Fibroblast of the aortic adventitia (primary cell): ENCODE measurements at regions not wholly inside any gene's neighbourhood (a gene's known extent, or its start where the extent isn't known, plus 50 kb on each side); places are given as distances from the start of the nearest gene placed in this dataset.

Experiments
- DNase-seq: peaks from one replicate; pipeline ENCODE4 v3.0.0-alpha.2; 2010; ENCODE audit warnings: low read depth
- H3K4me3 ChIP-seq: 2 replicates; pipeline ENCODE4 v1.5.1; 2011; ENCODE audit warnings: low read depth, mild to moderate bottlenecking, control low read depth, low read length, moderate library complexity
- CTCF ChIP-seq: IDR thresholded peaks from 2 replicates; pipeline ENCODE4 v1.5.1; 2011; ENCODE audit warnings: mild to moderate bottlenecking, low read length, control low read depth, inconsistent platforms; ENCODE audit not compliant: insufficient read depth

DNA sequence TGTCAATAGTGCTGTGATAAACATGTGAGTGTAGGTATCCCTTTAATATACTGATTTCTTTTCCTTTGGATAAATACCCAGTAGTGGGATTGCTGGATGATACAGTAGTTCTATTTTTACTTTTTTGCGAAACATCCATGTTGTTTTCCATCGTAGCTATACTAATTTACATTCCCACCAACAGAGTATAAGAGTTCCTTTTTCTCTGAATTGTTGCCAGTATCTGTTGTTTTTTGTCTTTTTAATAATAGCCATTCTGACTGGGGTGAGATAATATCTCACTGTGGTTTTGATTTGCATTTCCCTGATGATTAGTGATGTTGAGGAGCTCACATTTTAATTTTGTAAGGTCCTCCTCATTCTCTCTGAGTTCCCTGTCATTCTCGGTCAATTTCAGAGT lies 71.1 kb upstream of the NFIL3 start:
- no peak overlapping the region for H3K4me3 ChIP-seq
- no peak for TF ChIP-seq CTCF
- DNase-seq, result no peak

GRCh38 chr9:91492237-91492636 lies 68.6 kb upstream of the NFIL3 start:
- DNase-seq, result no peak
- TF ChIP-seq CTCF, result no peak

DNA sequence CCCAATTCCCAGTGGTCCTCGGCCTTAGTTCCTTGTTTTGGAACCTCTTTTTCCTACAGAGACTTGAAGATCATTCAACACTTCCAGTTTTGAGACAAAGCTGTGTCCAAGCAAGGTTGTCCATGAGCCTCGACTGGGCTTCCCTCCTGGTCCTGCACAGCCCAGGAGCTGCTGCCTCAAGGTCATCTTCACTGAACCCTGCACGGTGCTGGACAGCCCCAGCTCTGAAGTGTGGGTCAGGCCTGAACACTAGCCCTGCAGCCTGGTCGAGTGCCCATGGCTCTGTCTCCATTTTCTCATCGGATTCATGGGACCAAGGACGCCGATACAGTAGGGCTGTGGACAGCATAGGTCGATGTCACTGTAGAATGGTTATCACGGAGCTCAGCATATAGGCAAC lies 68.0 kb upstream of the NFIL3 start:
- no peak for DNase-seq
- no peak for TF ChIP-seq CTCF
- no peak overlapping the region for H3K4me3 ChIP-seq

More at GRCh38 chr9:91492237-91492636, 68.6 kb upstream of the NFIL3 start:
- H3K4me3 ChIP-seq, result no peak overlapping the region

DNA sequence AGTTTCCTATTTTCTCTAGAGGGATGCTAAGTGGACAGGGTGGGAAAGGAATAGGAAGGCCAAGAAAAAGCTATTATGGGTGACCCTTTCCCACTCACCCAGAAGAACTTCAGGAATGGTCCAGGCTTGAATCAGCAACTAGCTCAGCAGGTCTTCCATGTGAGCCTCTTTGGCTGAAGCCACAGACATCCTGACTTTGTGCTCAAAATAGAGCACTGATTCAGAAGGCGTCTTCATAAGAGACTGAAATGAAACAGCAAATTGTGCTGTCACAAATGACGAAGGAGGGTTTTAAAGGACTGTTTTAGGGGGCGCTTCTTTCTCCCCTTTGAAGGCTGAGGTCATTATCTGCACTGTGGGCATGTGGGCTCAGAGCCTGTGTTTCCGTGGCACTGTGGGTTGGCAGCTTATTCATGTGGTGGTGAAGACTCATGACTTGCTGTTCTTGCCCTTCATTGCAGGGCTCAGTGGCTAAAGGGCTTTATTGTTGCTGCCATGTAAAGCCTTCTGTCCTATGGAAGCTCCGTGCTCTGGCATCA lies 65.8 kb upstream of the NFIL3 start:
- TF ChIP-seq CTCF, result no peak
- DNase-seq, result peak; percentile 72
- H3K4me3 ChIP-seq, result no peak overlapping the region

GRCh38 chr9:91488341-91488740 lies 64.7 kb upstream of the NFIL3 start:
- H3K4me3 ChIP-seq, result no peak overlapping the region
- no peak for DNase-seq
- TF ChIP-seq CTCF, result no peak

DNA sequence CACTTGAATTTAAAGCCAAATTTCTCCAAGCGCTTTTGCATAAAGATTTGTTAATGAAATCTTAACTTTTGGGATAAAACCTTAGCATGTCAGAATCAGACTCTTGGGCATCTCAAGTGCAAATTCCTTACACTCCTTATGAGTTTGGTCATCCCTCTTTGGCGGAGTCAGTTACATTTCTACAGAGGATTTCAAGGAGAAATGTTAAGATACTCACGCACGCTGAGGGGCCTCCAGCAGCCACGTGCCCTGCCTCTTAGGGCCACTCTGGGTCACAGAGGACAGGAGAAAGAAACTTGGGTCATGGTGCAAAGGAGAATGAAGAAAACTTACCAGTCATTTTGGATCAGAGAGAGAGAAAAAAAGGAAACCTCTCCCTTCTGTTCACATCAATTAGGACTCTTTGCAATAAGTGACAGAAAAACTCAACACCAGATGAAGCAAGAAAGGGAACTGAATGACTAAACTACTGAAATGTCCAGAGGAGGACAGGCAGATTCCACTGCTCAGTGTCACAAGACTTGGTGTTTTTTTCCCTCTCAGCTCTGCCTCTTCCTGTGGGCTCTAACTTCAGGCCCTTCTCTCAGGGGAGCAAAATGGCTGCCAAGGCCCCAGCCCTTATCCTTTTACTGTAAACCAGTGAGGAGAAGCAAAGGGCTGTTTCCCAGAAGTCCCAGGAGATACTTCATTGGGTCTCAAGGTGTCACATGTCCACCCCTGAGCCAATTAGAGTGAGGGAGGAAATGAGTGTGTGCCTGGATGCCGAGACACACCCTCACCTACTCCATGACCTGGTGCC lies 63.3 kb upstream of the NFIL3 start:
- TF ChIP-seq CTCF, result no peak
- peak; percentile 91 for DNase-seq
- H3K4me3 ChIP-seq, result no peak overlapping the region
